TTC549 (cell line): ENCODE measurements at regions not wholly inside any gene's neighbourhood (a gene's known extent, or its start where the extent isn't known, plus 50 kb on each side); places are given as distances from the start of the nearest gene placed in this dataset.

Source experiments
- FAIRE-seq: peaks from 2 replicates; lab custom pipeline; 2012; peaks lifted over from hg19 to GRCh38; lab: Jason Lieb, UNC

- no peak for FAIRE-seq
Measured at GRCh38 chr13:99636728-99637353, 135.6 kb downstream of the TM9SF2 start.

- FAIRE-seq: no peak
Measured at GRCh38 chr13:99636306-99636705, 135.0 kb downstream of the TM9SF2 start.

DNA sequence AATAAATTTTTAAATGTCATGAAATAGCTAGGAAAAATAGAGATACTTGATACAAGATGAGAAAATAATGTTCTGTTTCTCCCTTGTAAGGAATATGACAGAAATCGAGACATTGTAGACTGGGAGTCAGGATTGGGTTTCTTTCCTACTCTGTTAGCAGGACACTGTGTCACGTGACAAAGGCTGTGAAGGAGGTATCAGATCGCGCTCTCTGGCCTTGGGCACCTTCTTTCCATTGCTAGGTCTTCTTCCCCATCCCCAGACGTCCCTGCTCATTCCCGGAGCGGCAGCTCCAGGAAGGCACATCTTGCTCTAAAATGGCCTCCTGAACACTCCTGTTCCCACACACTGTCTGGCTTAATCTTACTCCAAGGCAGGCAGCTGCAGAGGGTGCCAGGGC lies 133.4 kb downstream of the TM9SF2 start:
- no peak for FAIRE-seq

DNA sequence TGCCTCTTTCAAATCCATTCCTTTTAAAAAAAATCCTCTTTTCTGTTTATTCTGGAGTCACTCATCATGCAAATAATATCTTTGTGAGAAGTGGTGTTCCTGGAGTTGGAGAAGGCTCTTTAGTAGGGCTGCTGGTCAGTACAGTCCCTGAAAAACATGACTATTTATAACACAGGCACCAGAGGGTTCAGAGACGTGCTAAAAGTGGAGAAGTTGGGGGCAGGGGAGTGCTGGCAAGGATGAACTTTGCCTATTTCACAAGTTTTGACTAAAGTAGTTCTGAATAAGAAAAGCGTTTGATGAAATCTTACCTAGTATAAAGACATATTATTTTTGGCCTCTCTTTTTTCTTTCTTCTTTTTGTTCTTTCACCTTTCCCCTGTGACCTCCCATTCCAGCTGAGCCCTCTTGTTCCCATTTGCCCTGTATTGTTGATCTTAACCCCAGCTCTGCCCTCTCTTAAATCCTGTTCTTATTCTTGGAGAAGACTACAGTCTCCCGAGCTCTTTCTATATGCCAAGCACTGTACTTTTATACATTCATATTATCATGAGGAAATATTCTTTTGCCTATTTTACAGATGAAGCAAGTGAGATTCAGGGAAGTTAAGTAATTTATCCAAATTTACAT lies 129.1 kb downstream of the TM9SF2 start:
- no peak for FAIRE-seq

DNA sequence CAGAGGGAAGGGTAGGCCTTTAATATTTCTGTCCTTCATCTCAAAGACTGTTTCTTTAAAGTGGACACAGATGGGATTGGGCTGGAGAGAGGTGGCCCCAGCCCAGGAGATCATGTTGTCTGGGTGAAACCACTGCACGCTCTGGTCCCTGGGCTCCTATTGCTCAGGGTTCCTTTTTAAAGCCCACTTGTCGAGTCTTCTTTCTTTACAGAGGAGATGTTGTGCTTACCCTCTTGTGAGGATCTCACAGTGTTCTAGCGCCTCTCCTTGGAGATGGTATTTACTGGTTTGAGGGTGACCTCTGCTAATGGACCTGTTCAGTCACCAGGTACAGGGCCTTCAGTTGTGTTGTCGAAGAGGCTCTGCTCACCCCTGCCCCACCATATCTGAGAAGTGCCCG lies 128.4 kb downstream of the TM9SF2 start:
- FAIRE-seq: no peak

GRCh38 chr13:99628442-99628841 lies 127.2 kb downstream of the TM9SF2 start:
- FAIRE-seq: no peak

GRCh38 chr13:99626461-99627082 lies 125.3 kb downstream of the TM9SF2 start:
- no peak for FAIRE-seq

DNA sequence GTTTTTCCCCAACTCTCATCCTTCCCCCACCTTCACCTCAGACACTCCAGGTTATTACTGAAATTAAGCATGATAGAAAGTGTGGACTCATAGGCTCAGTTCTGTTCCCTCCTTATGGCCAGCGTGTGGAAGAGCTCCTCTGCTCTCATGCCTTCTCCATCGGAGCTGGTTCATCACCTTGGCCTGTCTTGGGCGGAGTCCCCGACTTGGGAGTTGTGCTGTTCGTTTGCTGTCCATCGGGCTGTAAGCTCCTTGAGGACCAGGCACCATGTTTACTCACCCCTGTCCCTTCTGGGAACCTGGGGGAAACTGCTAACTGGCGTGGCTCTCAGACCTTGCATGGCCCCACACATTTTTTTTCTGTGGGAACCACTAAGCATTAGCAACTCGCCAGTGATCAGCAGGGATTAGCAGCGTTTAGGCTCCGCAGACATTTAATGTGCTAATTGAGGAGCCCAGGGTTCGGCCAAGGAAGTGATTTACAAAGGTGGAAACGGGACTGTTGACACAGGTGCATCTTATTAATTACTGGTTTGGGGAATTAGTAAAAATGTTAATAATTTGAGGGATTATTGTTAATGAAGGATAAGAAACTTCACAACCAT lies 123.8 kb downstream of the TM9SF2 start:
- FAIRE-seq: no peak

- FAIRE-seq: no peak
Measured at GRCh38 chr13:99620806-99621205, 119.5 kb downstream of the TM9SF2 start.

DNA sequence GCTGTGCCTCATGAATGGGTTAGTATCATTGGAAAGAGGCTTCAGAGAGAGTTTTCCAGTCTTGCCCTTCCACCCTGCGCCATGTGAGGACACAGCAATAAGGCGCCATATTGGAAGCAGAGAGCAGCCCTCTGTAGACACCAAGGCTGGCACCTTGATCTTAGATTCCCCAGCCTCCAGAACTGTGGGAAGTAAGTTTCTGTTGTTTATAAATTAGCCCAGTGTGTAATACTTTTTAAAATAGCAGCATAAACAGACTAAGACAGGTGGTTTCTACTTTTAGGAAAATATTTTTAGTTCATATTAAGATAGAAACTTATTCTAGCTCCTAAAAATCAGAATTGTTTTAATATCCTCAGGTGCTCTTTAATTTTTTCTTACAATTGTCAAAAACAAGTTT lies 117.9 kb downstream of the TM9SF2 start:
- FAIRE-seq: no peak

GRCh38 chr13:99617474-99618255 lies 116.4 kb downstream of the TM9SF2 start:
- peak; percentile 85 for FAIRE-seq

DNA sequence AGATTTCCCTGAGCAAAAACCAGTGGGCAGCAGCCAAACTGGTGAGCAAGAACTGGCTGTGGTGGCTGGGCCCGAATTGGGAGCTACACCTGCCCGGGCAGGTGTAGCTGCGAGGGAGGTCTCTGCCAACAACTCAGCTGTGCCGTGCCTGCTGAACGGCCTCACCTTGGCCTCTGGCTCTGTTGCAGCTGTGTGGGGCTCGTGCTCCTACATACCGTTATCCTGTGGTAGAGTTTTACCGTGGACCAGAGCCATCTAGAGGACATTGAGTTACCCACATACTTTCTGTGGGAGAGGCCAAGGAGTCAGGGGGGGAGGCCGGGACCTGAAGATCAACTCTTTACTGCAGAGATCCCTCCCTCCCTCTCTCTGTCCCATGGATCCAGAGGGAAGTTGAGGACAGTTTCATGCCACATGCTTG lies 113.2 kb downstream of the TM9SF2 start:
- no peak for FAIRE-seq
